SU-DHL-6 (cell line): ENCODE measurements at regions not wholly inside any gene's neighbourhood (a gene's known extent, or its start where the extent isn't known, plus 50 kb on each side); places are given as distances from the start of the nearest gene placed in this dataset.

Source experiments
- EZH2phosphoT487 ChIP-seq: fragments of 200-600 bp; sonication (generic), shearing (Covaris generic); conservative IDR thresholded peaks from 2 replicates; pipeline ENCODE4 v1.6.1; 2018; ENCODE audit warnings: mild to moderate bottlenecking, antibody characterized with exemption, low read length, moderate library complexity, mixed read lengths
- TF ChIP-seq, protein P1 (sequence below): fragments of 200-600 bp; sonication (generic); IDR thresholded peaks from one replicate; pipeline ENCODE4 v1.5.1; 2017; ENCODE audit warnings: antibody characterized with exemption, mild to moderate bottlenecking, low read length, moderate library complexity; ENCODE audit not compliant: insufficient read depth, poor library complexity, severe bottlenecking

DNA sequence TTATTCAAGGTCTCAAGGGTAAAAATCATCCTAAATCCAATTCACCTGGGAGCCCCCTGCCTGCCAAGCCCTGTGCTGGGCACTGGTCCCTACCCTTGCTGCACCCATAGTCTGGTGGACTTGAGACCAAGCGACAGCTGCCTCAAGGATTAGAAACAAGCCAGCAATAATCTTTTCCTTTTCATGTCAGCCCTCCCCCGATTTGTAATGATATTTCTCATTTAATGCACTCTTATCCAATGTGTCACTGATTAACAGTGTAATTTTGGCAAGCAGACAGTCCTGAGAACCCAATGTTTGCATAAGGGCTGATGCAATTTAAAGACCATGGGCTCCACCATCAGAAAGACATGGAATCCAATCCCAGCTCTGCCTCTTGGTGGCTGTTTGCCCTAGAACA, 108.9 kb downstream of the ACTL7B start:
- TF ChIP-seq, protein P1, sequence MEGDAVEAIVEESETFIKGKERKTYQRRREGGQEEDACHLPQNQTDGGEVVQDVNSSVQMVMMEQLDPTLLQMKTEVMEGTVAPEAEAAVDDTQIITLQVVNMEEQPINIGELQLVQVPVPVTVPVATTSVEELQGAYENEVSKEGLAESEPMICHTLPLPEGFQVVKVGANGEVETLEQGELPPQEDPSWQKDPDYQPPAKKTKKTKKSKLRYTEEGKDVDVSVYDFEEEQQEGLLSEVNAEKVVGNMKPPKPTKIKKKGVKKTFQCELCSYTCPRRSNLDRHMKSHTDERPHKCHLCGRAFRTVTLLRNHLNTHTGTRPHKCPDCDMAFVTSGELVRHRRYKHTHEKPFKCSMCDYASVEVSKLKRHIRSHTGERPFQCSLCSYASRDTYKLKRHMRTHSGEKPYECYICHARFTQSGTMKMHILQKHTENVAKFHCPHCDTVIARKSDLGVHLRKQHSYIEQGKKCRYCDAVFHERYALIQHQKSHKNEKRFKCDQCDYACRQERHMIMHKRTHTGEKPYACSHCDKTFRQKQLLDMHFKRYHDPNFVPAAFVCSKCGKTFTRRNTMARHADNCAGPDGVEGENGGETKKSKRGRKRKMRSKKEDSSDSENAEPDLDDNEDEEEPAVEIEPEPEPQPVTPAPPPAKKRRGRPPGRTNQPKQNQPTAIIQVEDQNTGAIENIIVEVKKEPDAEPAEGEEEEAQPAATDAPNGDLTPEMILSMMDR, result no peak
- TF ChIP-seq EZH2phosphoT487, result no peak
